ENCODE measurements at regions not wholly inside any gene's neighbourhood (a gene's known extent, or its start where the extent isn't known, plus 50 kb on each side); places are given as distances from the start of the nearest gene placed in this dataset.
A peak's percentile ranks its signal among the peaks of the same experiment; 100 is the strongest.

DNA sequence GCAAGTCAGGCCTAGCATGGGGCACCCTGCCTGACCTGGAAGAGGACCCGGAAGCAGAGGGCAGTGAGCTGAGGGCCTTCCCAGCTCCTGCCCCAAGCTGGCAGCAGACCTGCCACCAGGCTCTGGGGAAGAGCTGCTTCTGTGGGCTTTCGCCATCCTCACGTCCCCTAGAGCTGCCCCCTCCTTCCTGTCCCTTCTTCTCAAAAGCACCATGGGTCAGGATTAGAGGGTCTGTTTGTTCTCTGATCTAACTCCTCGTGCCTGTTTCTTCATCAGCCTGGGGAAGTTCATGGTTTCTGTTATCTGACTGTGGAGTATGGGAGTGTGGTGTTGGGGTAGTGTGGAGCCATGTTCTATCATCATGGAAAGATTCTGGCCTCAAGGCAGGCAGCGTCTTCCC lies 58.4 kb upstream of the POLG start:
- peak; percentile 1 for TF ChIP-seq EZH2 (IDR thresholded peaks at IDR 0.05; ENCODE audit: low read length, missing control alignments)
- TF ChIP-seq, protein P1, sequence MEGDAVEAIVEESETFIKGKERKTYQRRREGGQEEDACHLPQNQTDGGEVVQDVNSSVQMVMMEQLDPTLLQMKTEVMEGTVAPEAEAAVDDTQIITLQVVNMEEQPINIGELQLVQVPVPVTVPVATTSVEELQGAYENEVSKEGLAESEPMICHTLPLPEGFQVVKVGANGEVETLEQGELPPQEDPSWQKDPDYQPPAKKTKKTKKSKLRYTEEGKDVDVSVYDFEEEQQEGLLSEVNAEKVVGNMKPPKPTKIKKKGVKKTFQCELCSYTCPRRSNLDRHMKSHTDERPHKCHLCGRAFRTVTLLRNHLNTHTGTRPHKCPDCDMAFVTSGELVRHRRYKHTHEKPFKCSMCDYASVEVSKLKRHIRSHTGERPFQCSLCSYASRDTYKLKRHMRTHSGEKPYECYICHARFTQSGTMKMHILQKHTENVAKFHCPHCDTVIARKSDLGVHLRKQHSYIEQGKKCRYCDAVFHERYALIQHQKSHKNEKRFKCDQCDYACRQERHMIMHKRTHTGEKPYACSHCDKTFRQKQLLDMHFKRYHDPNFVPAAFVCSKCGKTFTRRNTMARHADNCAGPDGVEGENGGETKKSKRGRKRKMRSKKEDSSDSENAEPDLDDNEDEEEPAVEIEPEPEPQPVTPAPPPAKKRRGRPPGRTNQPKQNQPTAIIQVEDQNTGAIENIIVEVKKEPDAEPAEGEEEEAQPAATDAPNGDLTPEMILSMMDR (conservative IDR thresholded peaks at IDR 0.05 in 1 of 2, IDR thresholded peaks at IDR 0.05 in 1 of 2; ENCODE audit: low read depth in 1 of 2, low read length in 2 of 2), result no peak
